Mucosa of rectum (tissue), 2 donors: ENCODE measurements at regions not wholly inside any gene's neighbourhood (a gene's known extent, or its start where the extent isn't known, plus 50 kb on each side); places are given as distances from the start of the nearest gene placed in this dataset.

Experiments
- H3K27ac ChIP-seq, 2 donors: one replicate each; pipeline ENCODE4 v1.7.0; 2013; ENCODE audit warnings: inconsistent platforms in 2 of 2, low read depth in 2 of 2, low read length in 2 of 2
- H3K27me3 ChIP-seq, 2 donors: one replicate each; pipeline ENCODE4 v1.7.0; 2013; ENCODE audit warnings: low read length in 2 of 2; ENCODE audit not compliant: control insufficient read depth in 2 of 2, insufficient read depth in 2 of 2
- H3K36me3 ChIP-seq, 2 donors: one replicate each; pipeline ENCODE4 v1.7.0; 2013; ENCODE audit warnings: low read length in 2 of 2; ENCODE audit not compliant: control insufficient read depth in 2 of 2, insufficient read depth in 2 of 2
- H3K4me1 ChIP-seq, 2 donors: one replicate each; pipeline ENCODE4 v1.7.0; 2013; ENCODE audit warnings: low read length in 2 of 2, mild to moderate bottlenecking in 1 of 2; ENCODE audit not compliant: control insufficient read depth in 2 of 2, insufficient read depth in 2 of 2
- H3K4me3 ChIP-seq, 2 donors: one replicate each; pipeline ENCODE4 v1.7.0; 2013; ENCODE audit warnings: low read length in 2 of 2
- H3K9ac ChIP-seq, 2 donors: one replicate each; pipeline ENCODE4 v1.7.0; 2013; ENCODE audit warnings: low read length in 2 of 2, low read depth in 1 of 2, mild to moderate bottlenecking in 1 of 2
- H3K9me3 ChIP-seq, 2 donors: one replicate each; pipeline ENCODE4 v1.7.0; 2013; ENCODE audit warnings: low read length in 2 of 2; ENCODE audit not compliant: control insufficient read depth in 2 of 2
- donor health status: healthy.
- donor health status: Normal muscosa, but diverticular disease.

- Histone ChIP-seq H3K27me3 (no peaks in the 10 kb centered on the region), H3K36me3 (no peaks in the 10 kb centered on the region), H3K9ac (no peak overlapping the region), H3K4me1 (no peaks in the 10 kb centered on the region), H3K9me3 (no peaks in the 10 kb centered on the region), H3K27ac (no peak overlapping the region), H3K4me3 (no peak overlapping the region)
Observed at GRCh38 chr5:58087123-58087522, 372.8 kb downstream of the PLK2 start.

- Histone ChIP-seq H3K9ac (no peak overlapping the region), H3K36me3 (no peaks in the 10 kb centered on the region), H3K4me3 (no peak overlapping the region), H3K27me3 (no peaks in the 10 kb centered on the region), H3K27ac (no peak overlapping the region), H3K4me1 (no peaks in the 10 kb centered on the region), H3K9me3 (no peaks in the 10 kb centered on the region)
Observed at GRCh38 chr5:58085800-58086199, 374.1 kb downstream of the PLK2 start.

GRCh38 chr5:58081435-58081834, 378.5 kb downstream of the PLK2 start:
- H3K36me3 ChIP-seq, result no peaks in the 10 kb centered on the region
- no peaks in the 10 kb centered on the region for H3K9me3 ChIP-seq
- H3K27me3 ChIP-seq, result no peaks in the 10 kb centered on the region
- H3K4me1 ChIP-seq, result no peaks in the 10 kb centered on the region
- H3K4me3 ChIP-seq, result no peak overlapping the region
- H3K9ac ChIP-seq, result no peak overlapping the region
- H3K27ac ChIP-seq, result no peak overlapping the region

- no peak overlapping the region for H3K27ac ChIP-seq
Observed at GRCh38 chr5:58080573-58080972, 379.3 kb downstream of the PLK2 start.

GRCh38 chr5:58077966-58078365, 381.9 kb downstream of the PLK2 start:
- no peaks in the 10 kb centered on the region for H3K36me3 ChIP-seq
- no peak overlapping the region for H3K27ac ChIP-seq
- no peaks in the 10 kb centered on the region for H3K9me3 ChIP-seq
- H3K27me3 ChIP-seq, result no peaks in the 10 kb centered on the region
- H3K9ac ChIP-seq, result no peak overlapping the region
- H3K4me1 ChIP-seq, result peaks cover 2 to 6% of the 10 kb centered on the region in 2 donors
- H3K4me3 ChIP-seq, result no peak overlapping the region

More at GRCh38 chr5:58080573-58080972, 379.3 kb downstream of the PLK2 start:
- Histone ChIP-seq H3K9me3 (no peaks in the 10 kb centered on the region), H3K4me1 (no peaks in the 10 kb centered on the region), H3K9ac (no peak overlapping the region), H3K27me3 (no peaks in the 10 kb centered on the region), H3K36me3 (no peaks in the 10 kb centered on the region), H3K4me3 (no peak overlapping the region)

- no peaks in the 10 kb centered on the region for H3K9me3 ChIP-seq
- H3K27ac ChIP-seq, result no peak overlapping the region
- no peak overlapping the region for H3K4me3 ChIP-seq
- H3K36me3 ChIP-seq, result no peaks in the 10 kb centered on the region
- H3K27me3 ChIP-seq, result no peaks in the 10 kb centered on the region
- H3K4me1 ChIP-seq, result peaks cover 2 to 6% of the 10 kb centered on the region in 2 donors
- no peak overlapping the region for H3K9ac ChIP-seq
Observed at GRCh38 chr5:58077416-58077815, 382.5 kb downstream of the PLK2 start.

GRCh38 chr5:58076483-58077257, 383.2 kb downstream of the PLK2 start:
- no peaks in the 10 kb centered on the region for H3K36me3 ChIP-seq
- H3K27me3 ChIP-seq, result no peaks in the 10 kb centered on the region
- no peak overlapping the region for H3K27ac ChIP-seq
- no peak overlapping the region for H3K4me3 ChIP-seq
- no peaks in the 10 kb centered on the region for H3K9me3 ChIP-seq
- H3K4me1 ChIP-seq, result peaks cover 2 to 6% of the 10 kb centered on the region in 2 donors
- H3K9ac ChIP-seq, result no peak overlapping the region

- Histone ChIP-seq H3K9me3 (no peaks in the 10 kb centered on the region), H3K27ac (no peak overlapping the region), H3K9ac (no peak overlapping the region), H3K4me3 (no peak overlapping the region), H3K36me3 (no peaks in the 10 kb centered on the region), H3K4me1 (peaks cover 2 to 6% of the 10 kb centered on the region in 2 donors), H3K27me3 (no peaks in the 10 kb centered on the region)
Observed at GRCh38 chr5:58075907-58076306, 384.0 kb downstream of the PLK2 start.

- Histone ChIP-seq H3K9me3 (no peaks in the 10 kb centered on the region), H3K27me3 (no peaks in the 10 kb centered on the region), H3K9ac (no peak overlapping the region), H3K36me3 (no peaks in the 10 kb centered on the region), H3K4me1 (peaks cover 2 to 9% of the 10 kb centered on the region in 2 donors), H3K27ac (no peak overlapping the region), H3K4me3 (no peak overlapping the region)
Observed at GRCh38 chr5:58074717-58075116, 385.2 kb downstream of the PLK2 start.

GRCh38 chr5:58074222-58074621, 385.7 kb downstream of the PLK2 start:
- H3K36me3 ChIP-seq, result no peaks in the 10 kb centered on the region
- no peaks in the 10 kb centered on the region for H3K27me3 ChIP-seq
- no peaks in the 10 kb centered on the region for H3K9me3 ChIP-seq
- no peak overlapping the region for H3K27ac ChIP-seq
- H3K4me1 ChIP-seq, result peaks cover 2 to 9% of the 10 kb centered on the region in 2 donors
- no peak overlapping the region for H3K4me3 ChIP-seq
- no peak overlapping the region for H3K9ac ChIP-seq
